ENCODE measurements at regions not wholly inside any gene's neighbourhood (a gene's known extent, or its start where the extent isn't known, plus 50 kb on each side); places are given as distances from the start of the nearest gene placed in this dataset.

DNA sequence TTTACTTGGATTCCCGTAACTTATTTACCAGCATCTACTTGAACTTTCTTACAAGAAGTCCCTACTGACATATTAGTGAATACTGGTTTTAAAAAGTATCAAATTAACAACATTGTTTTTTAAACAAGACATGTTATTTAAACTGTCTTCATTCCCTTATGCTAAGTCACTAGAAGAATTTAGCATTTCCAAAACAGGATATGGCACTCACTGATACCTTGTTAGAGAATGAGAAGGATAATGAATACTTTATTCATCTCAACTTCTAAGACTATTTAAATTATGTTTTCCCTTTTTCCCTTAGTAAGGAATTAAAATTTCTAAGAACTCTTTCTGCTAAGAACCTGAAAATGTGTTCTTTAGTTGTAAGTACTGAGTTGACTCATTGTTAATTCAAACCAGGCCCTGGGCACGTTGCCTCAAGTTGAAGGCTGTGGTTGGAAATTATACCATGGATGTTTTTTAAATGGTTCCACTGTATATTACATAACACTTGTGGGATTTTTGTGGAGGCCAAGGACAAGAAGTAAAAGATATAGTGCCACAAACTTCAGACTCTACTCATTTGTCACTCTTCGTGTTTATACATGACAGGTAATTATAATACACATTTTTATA, 219.0 kb upstream of the EDIL3 start:
- DNase-seq (ENCODE audit: low read depth, low spot score): peak; percentile 2

DNA sequence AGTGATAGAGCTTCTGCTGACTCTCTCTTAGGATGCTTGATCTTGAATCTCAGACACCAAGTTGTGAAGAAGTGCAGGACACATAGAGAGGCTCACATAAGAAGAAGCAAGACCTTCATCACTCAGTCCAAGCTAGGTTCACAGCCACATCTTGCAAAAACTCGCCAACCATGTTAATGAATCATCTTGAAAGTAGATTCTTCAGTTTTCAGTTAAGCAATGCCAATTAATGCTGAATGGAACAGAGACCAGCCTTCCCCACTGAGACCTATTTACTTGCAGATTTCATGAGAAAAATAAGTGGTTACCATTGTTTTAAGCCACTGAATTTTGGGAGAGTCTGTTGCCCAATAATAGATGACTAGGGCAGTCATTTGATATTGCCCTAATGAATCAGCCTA, 217.7 kb upstream of the EDIL3 start:
- DNase-seq (ENCODE audit: low read depth, low spot score): no peak

DNA sequence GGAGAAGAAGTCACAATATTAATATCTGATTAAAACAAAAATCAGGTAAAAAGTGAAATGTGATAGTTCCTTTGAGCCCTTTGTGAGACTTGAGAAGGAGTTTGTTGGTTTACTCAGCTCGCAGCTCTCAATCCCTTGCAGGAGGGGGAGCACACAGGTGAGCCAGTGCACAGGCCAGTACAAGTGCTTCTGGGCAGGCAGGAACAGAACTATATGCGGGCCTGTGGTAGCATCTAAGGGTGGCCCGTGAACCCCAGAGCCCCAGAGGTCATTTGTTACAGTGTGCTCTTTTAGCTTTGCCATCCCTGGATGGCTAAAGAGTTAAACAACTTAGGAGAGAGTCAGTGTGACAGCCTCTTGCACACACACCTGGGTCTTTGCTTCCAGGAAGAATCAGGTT, 215.3 kb upstream of the EDIL3 start:
- DNase-seq (ENCODE audit: low read depth, low spot score): no peak

DNA sequence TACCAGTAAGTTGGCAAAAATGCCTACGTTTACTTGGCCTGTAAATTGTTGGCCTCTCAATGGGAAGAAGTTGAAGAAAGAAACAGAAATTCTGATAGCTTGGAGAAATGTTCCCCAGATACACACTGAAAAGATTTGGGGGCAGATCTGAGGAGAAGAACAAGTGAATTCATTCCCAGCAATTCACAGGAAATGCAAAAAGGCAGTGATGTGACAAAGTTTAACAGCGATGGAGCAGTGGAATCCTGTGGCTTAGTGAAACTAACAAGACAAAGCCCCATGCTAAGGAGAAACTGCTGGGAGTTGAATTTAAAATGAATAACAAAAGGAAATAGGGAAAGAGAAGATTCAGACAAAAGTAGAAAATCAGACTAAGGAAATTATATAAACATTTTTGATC, 213.2 kb upstream of the EDIL3 start:
- DNase-seq (ENCODE audit: low read depth, low spot score): no peak

DNA sequence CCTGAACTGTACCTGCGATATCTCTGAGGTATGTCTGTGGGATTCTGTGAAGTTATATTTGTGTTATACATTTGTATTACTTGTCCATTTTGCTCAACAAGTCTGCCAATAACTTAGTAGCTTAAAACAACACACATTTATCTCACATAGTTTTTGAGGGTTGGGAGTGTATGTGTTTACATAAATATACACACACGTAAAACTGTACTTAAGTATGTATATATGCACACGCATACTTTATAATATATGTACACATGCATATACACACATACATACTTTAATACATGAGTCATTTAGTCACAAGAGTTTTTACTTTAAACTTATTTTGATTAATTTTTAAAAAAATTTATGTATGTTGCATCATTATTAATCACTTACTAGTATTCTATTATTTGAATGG, 205.9 kb upstream of the EDIL3 start:
- DNase-seq (ENCODE audit: low read depth, low spot score): no peak

DNA sequence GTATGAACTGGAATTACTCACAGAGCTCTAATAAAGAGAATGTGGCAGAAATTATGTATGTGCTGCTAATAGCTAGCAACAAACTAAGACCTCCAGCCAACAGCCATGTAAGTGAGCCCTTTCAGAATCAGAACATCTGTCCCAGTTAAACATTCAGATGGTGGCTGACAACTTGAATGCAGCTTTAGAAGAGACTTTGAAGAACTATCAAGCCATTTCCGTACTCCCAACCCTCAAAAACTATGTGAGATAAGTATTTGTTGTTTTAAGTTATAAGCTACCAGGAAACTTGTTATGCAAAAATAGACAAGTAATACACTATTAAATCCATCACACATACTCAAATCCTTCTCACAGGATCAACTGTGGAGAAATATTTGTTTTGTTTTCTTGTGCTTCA, 205.2 kb upstream of the EDIL3 start:
- no peak for DNase-seq (ENCODE audit: low read depth, low spot score)

DNA sequence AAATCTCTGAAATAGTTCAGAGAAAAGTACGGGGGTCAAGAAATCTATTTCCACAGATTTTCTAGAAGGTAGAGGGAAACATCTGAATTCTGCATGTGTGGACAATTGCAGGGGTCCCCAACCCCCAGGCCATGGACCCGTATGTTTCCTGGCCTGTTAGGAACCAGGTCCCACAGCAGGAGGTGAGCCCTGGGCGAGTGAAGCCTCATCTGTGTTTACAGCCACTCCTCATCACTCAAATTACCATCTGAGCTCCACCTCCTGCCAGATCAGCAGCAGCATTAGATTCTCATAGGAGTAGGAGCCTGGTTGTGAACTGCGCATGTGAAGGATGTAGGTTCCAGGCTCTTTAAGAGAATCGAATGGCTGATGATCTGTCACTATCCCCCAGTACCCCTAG, 200.5 kb upstream of the EDIL3 start:
- no peak for DNase-seq (ENCODE audit: low read depth, low spot score)

DNA sequence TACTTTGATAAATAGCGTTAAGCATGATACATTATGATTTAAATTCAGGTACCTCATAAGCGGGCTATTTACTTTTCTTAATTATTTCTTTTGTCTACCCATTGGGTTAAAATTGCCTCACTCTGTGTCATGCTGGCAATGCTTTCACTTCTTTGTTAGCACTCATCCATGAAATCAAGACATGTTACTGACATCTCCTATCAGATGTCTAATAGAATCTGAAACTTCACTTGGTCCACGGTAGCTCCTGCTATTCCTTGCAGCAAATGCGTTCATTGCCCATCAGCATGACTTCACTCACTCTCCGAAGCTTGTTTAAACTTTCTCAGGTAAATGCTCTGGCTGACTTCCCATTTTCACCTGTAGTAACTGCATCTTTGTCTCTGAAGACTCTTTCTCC, 193.5 kb upstream of the EDIL3 start:
- DNase-seq (ENCODE audit: low read depth, low spot score): no peak

DNA sequence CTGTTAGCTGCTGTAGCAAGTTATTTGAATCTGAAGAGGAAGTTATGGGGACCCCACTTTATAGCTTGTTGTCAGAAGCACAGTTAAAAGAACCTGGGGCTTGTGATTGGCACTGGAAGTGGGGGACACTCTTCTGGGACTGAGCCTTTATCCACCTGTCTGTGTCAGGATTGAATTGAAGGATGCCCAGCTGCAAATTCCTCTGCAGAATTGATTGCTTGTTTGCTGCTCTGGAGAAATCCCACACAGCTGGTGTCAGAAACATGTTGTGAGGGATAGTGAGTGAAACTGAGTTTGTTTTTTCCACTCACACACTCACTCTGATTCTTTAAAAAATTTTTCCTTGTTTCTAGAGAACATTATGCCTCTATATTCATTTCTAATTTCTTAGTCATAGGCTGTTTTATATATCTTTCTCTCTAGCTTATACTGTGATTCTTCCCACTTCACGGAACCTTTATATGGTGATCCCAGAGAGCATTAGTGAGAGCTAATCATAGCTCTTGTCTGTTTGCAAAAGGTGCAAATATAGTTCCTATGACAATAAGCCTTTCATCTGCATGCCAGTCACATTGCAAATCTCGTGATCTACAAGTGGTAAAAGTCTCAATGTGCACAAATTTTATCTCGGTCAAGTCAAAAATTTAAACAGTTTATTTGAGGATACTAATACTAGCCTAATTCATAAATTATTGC, 188.5 kb upstream of the EDIL3 start:
- DNase-seq (ENCODE audit: low read depth, low spot score): no peak

DNA sequence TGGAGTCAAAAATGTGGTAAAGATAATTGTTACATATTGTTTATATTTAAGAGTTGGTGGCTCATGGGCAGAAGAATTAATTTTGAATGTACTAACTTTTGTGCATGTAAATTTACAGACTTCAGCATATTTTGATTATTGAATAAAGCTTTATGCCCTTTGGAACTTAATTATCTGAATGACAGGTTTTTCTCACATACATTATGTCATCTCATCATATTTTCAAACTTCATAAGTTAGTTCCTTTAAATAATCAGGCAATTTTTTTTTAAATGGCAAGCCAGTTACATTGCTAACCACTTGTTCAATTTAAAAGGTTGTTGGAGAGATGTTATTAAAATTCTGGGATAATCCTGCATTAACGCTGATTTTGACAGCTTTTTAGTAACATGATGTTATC, 184.6 kb upstream of the EDIL3 start:
- DNase-seq (ENCODE audit: low read depth, low spot score): no peak

DNA sequence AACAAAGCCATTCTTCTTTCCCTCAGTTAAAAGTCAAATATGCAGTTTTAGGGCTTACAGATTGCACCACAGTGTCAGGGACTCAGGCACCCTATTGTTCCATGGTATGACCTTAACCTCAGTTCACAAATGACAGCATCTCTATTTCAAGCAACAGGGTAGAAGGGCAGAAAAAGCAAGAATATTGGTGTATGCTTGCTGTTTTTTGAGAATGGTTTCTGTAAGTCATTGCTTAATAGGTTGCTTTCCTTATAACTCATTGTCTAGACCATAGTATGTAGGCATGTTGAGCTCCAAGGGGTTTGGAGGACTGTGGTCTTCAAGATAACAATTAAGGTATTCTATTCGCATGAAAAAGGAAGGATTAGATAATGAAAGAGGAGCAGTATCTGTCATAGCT, 183.5 kb upstream of the EDIL3 start:
- DNase-seq (ENCODE audit: low read depth, low spot score): no peak

DNA sequence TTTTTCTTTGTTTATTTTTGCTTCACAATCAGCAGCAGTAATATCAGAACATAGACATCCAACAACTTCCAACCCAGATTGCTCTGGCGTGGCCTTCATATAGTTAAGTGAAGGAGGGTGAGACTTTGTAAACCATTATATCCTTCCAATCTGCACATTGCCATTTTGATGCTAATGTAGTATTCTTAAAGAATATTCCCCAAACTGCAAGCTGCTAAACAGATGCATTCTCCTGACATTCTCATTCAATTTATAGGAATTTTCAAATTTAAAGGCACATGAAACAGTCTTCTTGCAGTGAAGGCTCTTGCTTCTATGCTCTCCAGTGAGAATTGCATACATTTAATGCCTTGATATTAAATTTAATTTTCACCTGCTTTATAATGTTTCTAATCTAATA, 181.2 kb upstream of the EDIL3 start:
- DNase-seq (ENCODE audit: low read depth, low spot score): no peak

DNA sequence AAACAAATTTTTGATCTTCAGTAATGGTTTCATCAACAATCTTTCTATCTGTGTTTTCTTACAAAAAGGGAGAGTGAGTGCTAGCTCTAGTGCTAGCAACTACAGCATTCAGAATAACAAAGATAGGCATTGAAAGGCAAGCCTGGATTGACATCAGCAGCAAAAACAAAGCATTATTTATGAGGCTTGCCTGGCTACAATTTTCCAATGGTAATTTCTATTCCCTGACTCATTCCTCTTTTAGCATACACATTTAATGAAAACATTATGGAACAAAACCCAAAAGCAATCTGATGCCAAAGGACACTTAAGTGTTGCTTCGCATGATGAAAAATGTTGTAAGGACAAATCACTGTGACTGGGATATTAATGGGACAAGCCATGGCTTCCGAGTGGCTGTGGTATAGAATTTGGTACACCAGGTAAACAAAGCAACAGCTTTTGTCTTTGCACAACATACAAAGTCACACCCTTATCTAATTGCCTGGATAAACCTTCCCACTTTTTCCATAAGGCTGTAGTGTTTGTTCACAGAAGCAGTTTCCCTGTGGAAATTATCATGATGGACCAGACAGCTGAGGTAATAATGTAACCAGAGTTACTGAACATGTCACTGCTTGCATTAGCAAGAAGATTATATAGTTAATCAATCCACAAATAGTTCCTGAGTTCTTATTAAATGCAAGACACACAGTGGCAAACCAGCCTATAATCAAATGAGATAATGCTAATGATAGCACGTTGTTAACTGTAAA, 179.8 kb upstream of the EDIL3 start:
- DNase-seq (ENCODE audit: low read depth, low spot score): no peak

DNA sequence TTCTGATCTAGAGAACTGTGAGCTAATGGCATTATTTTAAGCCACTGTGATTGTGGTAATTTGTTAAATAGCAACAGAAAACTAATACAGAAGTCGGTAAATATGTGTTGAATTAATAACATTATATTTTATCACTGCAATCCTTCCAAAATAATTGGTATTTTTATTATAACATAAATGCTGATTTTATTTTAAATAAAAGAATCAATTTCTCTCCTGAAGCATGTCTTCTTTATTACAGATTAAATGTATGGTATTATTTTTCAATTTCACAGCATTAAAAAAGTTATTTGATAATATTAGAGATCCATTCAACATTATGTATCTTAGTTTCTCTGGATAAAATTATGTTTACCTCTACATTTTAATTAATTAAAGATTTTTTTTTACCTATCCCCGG, 165.5 kb upstream of the EDIL3 start:
- no peak for DNase-seq (ENCODE audit: low read depth, low spot score)

DNA sequence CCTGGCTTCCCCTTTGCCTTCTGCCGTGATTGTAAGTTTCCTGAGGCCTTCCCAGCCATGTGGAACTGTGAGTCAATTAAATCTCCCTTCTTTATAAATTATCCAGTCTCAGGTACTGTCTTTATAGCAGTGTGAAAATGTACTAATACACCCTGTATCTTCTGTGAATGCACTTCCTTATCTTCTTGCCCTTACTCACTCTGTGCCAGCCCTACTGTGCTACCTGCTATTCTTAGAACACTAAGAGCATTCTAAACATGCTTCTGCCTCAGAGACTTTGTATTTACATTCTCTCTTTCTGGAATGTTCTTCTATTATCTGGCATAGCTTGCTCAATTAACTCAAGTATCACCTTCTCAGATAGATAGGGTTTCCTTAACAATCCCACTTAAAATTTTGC, 164.4 kb upstream of the EDIL3 start:
- no peak for DNase-seq (ENCODE audit: low read depth, low spot score)

DNA sequence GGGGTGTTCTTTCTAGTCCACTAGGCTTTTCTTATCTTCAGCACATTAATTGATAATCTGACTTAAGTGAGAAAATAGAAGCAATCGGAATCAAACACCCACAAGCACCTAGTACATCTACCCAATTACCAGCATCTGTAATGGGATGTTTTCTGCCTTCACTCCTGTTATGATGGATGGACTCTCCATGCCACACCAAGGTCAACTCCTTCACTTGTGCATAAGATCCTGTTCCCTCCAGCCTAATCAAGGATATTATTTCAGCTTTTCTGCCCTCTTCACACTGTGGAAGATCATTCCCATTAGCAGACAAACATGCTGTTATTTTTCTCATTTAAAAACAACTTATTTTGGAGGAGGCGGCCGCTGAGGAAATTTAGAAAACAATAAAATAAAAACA, 162.0 kb upstream of the EDIL3 start:
- no peak for DNase-seq (ENCODE audit: low read depth, low spot score)

DNA sequence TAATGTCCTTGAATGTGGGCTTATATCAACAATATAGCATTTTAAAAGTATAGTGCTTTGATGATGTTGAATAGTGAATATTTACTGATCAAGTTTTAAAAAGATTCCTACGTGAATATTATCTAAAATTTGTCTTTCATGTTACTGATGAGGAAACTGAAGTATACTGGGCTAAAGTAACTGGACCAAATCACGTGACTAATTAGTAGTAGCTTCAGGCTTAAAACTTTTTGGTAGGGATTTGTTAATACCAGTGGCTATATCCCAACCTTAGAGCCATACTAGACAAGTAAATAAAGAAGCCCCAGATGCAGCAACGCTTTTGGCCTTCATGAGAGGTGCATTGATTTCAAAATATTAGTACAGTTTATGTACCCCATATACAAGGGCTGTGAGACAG, 152.1 kb upstream of the EDIL3 start:
- no peak for DNase-seq (ENCODE audit: low read depth, low spot score)

DNA sequence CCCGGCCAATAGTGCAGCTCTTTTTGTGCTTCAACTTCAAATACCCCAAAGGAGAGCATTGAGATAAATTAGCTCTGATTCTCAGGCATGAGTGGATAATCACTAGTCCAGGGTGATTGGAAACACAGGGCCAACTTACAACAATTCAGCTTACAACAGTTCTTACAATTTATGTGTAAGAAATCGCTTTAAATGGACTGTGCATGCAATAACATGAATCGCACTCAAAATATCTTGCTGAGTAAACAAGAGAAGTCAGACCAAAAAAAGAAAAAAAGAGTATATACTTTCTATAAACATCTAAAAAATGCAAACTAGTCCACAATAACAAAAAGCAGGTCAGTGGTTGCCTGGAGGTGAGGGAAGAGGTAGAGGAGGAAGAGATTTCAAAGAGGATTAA, 150.6 kb upstream of the EDIL3 start:
- no peak for DNase-seq (ENCODE audit: low read depth, low spot score)

DNA sequence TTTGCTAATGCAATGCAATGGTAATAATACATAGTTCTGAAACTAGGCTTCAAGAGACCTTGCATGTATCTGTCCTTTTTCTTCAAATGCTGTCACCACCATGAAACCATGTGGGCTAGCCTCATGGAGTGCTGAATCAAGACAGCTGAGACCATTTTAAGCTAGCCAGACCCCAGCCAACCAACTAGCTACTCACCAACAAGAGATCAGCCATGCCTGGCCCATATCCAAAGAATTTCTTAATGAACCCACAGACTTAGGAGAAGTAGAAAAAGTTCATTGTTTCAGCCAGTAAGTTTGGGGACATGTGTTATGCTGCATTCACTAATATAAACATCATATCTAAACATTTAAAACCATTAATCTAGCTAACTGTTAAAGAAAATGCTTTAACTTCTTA, 139.8 kb upstream of the EDIL3 start:
- no peak for DNase-seq (ENCODE audit: low read depth, low spot score)

DNA sequence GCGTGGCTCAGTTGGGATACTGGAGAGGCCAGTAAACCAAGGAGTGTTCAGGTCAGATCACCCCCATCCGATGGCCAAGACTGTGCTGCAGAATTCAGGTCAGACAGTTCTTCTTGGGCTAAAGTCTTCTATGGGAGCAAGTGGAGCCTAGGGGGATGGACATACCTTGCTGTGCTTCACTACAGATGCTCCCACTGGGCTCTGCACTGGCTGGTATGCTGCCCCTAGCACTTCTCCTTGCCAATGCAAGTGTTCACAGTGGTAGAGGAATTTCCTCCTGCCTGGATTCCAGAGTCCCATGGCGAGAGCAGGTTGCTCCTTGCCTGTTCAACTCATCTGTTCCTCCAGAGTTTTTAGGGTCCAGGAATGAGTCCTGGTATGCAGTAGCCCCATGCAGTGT, 134.2 kb upstream of the EDIL3 start:
- DNase-seq (ENCODE audit: low read depth, low spot score): no peak

DNA sequence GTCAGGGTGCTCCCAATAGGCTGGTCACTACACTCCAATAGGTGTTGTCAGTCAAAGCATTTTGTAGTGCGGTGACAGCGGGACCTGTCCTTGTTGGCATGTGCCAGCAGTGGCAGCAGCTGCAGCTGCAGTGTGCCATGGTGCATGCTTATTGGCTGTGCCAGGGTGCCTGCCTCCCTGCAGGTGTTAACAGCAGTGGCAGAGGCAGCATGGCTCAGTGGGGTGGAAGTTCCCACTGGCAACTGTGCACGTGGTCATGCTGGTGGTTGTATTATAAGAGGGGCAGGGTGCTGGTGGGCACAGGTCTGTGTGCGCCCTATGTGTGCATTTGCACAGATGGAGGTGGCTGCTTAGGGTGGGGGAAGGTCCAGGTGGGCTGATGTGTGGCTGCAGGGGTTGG, 133.7 kb upstream of the EDIL3 start:
- DNase-seq (ENCODE audit: low read depth, low spot score): no peak

DNA sequence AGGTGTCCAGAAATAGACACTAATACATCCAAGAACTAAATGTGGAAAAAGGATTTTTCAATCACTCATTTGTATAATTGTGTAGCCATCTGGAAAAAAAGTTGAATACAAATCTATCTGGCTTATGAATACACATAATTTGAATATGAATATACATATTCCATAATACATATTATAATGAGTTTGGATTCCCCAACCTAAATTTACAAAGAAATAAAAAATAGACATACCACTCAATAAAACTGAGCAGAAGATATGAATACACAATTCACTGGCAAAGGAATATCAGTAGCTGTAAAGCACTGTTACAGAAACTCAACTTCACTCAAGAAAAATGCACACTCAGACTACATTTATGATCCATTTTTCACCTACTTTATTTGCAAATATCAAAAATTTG, 121.9 kb upstream of the EDIL3 start:
- DNase-seq (ENCODE audit: low read depth, low spot score): no peak

DNA sequence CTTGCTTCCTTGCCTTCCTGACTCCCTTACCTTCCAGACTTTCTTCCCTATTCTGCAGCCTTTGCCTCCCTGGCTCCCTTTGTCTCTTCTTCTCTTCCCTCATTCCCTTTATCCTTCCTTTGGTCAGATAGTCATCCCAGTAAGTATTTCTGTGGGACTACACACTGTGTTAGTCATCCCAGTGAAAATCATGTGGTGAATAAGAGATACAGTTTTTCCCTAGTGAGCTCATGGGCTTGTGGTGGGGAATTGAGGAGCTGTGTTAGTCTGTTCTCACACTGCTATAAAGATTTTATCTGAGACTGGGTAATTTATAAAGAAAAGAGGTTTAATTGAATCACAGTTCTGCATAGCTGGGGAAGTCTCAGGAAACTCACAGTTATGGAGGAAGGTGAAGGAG, 109.8 kb upstream of the EDIL3 start:
- DNase-seq (ENCODE audit: low read depth, low spot score): no peak

Measured in smooth muscle cell of the brain vasculature (primary cell).